Tongue (tissue), 1 donor: ENCODE measurements at regions not wholly inside any gene's neighbourhood (a gene's known extent, or its start where the extent isn't known, plus 50 kb on each side); places are given as distances from the start of the nearest gene placed in this dataset.
"Not testable (repeated sequence)": the region's sequence is repeated elsewhere in the genome, so short reads cannot be mapped to it uniquely, and the experiment has no call there.

Experiments
- DNase-seq: peaks from one replicate; pipeline ENCODE4 v3.0.0-alpha.2; 2015

- DNase-seq = no peak
Observed at GRCh38 chr16:52234626-52235025, 312.3 kb downstream of the TOX3 start.

- DNase-seq = no peak
Observed at GRCh38 chr16:52229471-52229870, 317.5 kb downstream of the TOX3 start.

GRCh38 chr16:52227851-52228250, 319.1 kb downstream of the TOX3 start:
- DNase-seq = peak; percentile 1

- no peak for DNase-seq
Observed at GRCh38 chr16:52212841-52213240, 334.1 kb downstream of the TOX3 start.

GRCh38 chr16:52209227-52209626, 337.7 kb downstream of the TOX3 start:
- DNase-seq = no peak

- DNase-seq = no peak
Observed at GRCh38 chr16:52203096-52203495, 343.8 kb downstream of the TOX3 start.

- no peak for DNase-seq
Observed at GRCh38 chr16:52193441-52193840, 353.5 kb downstream of the TOX3 start.

GRCh38 chr16:52191531-52192134, 355.3 kb downstream of the TOX3 start:
- DNase-seq = peak; percentile 91

GRCh38 chr16:52184336-52184735, 362.6 kb downstream of the TOX3 start:
- no peak for DNase-seq

GRCh38 chr16:52182840-52183239, 364.1 kb downstream of the TOX3 start:
- DNase-seq = no peak

- DNase-seq = no peak
Observed at GRCh38 chr16:52174168-52174567, 372.8 kb downstream of the TOX3 start.

GRCh38 chr16:52171481-52171880, 375.5 kb downstream of the TOX3 start:
- no peak for DNase-seq

- no peak for DNase-seq
Observed at GRCh38 chr16:52167328-52167727, 379.6 kb downstream of the TOX3 start.

GRCh38 chr16:52165961-52166360, 381.0 kb downstream of the TOX3 start:
- DNase-seq = no peak

GRCh38 chr16:52149003-52149402, 397.9 kb downstream of the TOX3 start:
- no peak for DNase-seq

- DNase-seq = no peak
Observed at GRCh38 chr16:52141871-52142270, 405.1 kb downstream of the TOX3 start.

GRCh38 chr16:52128361-52128760, 418.6 kb downstream of the TOX3 start:
- DNase-seq = no peak

GRCh38 chr16:52123842-52124241, 423.1 kb downstream of the TOX3 start:
- no peak for DNase-seq

GRCh38 chr16:52123061-52123839, 423.7 kb downstream of the TOX3 start:
- DNase-seq = peak; percentile 7

- no peak for DNase-seq
Observed at GRCh38 chr16:52117171-52117570, 429.8 kb downstream of the TOX3 start.

- peak; percentile 34 for DNase-seq
Observed at GRCh38 chr16:52114379-52114778, 432.6 kb downstream of the TOX3 start.

- DNase-seq = no peak
Observed at GRCh38 chr16:52113533-52114183, 433.3 kb downstream of the TOX3 start.

GRCh38 chr16:52104993-52105392, 441.9 kb downstream of the TOX3 start:
- not testable (repeated sequence) for DNase-seq

GRCh38 chr16:52103791-52104190, 443.2 kb downstream of the TOX3 start:
- no peak for DNase-seq
